ENCODE measurements at regions not wholly inside any gene's neighbourhood (a gene's known extent, or its start where the extent isn't known, plus 50 kb on each side); places are given as distances from the start of the nearest gene placed in this dataset.

- DNase-seq: no peak
Observed at GRCh38 chr5:82349652-82350051, 71.5 kb upstream of the RPS23 start.

- DNase-seq: no peak
Observed at GRCh38 chr5:82348784-82349425, 70.8 kb upstream of the RPS23 start.

GRCh38 chr5:82347201-82347865, 69.2 kb upstream of the RPS23 start:
- DNase-seq: peak; percentile 87

DNA sequence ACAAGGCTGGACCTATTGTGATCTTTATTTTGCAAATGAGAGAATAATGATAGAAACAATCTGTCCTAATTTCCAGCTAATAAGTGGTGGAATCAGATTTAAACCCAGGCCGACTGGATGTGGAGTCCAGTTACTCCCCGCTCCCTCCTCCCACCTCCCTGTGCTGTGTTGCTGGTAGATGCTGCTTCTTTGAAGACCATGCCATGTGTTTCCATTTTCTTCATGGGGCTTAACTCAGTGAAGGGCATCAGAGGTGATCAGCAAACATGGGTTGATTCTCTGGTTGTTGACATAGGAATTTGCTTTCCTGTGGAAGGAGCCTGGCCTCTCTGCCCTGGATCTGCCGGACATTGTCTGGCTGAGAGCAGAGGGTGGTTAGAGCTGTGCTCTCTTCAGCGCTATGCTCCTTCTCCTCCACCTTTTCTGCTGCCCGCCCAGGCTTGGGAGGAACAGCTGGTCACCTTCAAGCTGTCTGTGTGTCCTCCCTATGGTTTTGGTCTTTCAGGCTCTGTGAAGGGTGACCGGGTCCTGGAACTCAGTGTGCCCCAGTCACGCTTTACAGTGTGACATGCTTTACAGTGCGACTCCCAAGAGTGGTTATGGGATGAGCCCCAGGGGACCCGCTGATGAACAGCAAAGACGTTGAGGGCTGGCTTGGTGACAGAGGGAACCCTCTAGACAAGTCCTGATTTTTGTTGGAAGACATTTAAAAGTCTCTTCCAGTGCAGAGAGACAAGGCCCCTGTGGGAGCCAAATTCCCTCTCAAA, 68.4 kb upstream of the RPS23 start:
- DNase-seq: no peak

DNA sequence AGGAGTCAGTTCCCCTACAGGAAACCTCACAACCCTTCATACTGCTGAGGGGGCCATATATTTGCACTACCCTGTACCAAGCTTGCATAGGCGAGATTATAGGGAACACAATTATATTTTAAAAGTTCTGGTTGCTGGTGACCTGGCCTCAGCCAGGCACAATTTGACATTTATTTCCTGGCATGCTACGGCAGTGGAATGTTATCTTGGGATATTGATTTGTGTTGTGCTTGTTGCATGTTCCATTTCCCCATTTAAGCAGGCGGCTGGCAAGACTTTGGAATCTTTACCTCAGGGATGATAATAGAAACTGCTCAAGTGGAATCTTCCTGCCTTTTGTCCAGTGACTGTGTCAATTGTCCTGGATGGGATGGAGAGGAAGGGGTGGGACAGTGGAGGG, 67.0 kb upstream of the RPS23 start:
- no peak for DNase-seq

DNA sequence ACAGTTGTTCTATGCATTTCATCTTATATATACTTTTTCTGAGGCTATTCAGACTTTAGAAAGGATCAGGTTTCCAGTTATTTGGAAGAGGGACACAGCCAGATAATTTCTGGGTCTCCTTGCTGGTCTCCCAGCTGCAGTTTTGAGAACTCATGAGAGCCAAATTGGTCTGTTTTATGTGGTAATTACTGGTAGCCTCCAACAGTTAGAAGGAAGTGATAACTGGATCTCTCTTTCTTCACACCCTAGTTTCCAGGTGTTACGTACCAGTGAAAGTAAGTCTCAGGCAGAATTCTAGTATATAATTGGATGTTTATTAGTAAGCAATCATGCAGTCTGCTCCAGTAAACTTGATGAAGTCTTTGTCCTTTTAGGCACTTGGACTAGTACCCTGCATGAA, 63.2 kb upstream of the RPS23 start:
- no peak for DNase-seq

DNA sequence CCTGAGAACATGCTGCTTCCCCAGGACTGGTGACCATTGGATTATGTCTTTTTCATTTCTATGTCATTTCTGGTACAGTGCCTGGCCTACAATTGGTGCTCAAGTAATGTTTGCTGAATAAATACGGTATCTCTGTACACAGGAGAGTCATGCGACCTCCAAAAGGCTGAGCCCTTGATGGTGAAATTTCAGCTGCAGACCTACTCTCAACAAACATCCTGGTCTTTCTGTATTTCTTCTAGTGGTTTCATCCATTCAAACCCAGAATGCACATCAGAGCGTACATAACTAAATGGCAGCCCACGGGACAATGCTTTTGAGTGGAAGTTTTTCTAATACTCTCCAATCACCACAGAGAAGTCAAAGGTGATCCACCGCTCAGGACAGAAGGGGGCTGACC, 62.6 kb upstream of the RPS23 start:
- DNase-seq: no peak

DNA sequence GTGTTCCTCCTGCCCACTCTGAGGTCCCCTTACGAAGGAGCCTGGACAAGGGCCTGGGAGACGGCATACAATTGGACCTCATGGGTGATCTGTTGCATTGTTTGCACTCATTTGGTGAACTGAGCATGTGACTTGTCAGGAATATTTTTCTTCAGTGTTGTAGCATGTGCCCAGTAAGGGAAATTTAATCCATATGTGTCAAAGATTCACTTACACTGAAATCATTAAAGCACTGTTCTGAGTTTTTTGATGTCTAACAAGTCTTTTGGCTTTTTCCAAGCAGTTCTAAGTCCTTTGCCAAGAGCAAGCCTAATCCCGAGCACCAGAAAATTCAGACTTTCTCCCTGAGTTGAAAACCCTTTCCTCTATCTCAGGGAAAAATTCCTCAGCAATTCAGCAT, 61.6 kb upstream of the RPS23 start:
- DNase-seq: peak; percentile 35

- DNase-seq: no peak
Observed at GRCh38 chr5:82338771-82339373, 60.7 kb upstream of the RPS23 start.

DNA sequence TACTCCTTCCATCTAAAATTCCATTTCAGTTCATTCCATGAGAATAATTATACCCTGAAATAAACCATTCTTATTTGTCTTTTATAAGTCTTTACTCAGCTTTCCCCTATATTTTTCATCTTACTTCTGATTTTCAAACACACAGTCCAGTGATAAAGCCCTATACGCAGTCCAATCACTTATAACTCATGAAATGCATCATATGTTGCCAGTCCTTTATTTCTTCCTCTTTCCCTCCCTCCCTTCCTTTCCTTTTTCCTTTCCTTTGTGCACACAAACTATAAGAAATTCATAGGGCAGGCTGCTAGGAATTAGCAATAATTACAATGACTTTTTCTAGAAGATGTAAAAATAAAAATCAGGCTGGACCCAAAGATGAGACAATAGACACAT, 58.8 kb upstream of the RPS23 start:
- DNase-seq: no peak

- no peak for DNase-seq
Observed at GRCh38 chr5:82336226-82336958, 58.2 kb upstream of the RPS23 start.

GRCh38 chr5:82335806-82336205, 57.7 kb upstream of the RPS23 start:
- DNase-seq: peak; percentile 75

GRCh38 chr5:82334856-82335255, 56.7 kb upstream of the RPS23 start:
- DNase-seq: peak; percentile 97

DNA sequence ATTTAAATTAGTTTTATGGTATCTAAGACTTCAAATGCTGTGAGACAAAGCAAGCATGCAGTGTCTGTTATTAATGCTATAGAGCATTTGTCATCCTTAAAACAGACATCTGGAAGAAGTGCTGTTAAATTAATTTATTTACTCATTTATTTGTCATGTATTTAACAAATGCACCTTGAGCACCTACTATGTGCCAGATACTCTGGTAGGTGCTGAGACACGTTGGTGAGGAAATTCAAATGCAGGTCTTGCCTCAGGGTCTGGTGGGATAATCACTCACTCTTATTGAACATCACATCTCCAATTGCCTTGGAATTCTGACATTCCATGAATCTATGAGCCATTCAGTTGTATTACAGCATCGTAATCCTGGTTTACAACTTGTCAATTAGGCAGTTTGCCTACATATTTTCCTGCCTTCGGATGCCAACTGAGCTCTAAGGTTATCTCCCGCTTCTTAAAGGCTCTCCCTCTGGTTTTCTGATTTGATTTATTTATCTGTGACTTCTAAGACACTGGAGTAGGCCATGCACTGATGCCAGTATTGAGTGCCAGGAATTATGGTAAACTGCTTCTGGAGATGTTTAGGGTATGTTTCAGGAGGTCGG, 56.0 kb upstream of the RPS23 start:
- DNase-seq: peak; percentile 70

DNA sequence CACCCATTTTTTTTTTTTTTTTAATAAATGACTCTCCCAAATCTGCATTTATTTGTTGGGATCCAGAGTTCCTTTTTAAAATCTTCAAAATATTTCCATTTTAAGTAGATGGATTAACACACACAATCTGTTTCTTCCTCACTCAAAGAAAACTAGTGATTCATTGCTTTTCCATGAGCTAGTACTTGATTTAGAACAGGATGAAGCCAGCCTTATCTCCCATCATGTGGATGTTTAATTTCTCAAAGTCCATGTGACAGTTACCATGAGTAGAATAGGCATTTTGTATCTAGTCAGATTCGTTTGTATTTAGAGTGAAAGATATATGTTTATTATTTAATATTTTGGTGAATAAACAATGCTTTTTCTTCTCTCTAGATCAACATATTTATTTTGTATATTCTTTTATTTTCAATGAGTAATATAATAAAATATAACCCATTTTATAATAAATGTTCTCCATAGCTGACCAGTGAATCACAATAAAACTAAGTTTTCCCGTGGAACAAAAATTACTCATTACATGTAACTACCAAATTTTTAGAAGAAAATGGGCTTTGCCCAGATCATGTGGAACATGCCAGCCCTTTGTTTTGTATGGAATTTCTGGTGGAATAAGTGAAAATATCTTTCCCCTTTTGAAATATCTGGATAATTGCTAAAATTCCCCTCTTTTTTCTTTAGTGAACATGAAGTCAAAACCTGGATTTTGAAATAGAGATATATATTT, 54.9 kb upstream of the RPS23 start:
- DNase-seq: peak; percentile 54

GRCh38 chr5:82332064-82332855, 54.1 kb upstream of the RPS23 start:
- no peak for DNase-seq

DNA sequence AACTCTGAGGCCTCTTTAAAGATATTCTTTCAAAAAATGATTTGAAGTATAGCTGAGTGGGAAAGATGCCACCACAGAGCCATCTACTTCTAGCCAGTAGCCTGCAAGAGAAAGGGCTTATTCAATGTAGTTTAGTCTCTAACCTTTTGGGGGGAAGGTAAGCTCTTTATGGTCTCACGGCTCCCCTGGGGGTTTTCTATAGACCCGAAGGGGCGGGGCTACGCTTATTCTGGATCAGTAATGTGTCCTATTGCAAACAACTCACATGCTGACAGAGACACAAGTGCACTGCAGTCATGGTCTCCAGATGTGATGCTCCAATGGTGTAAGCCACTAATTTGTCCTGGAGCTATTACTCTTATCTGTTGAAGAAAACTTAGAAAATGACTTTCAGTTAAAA, 53.4 kb upstream of the RPS23 start:
- DNase-seq: no peak

- peak; percentile 57 for DNase-seq
Observed at GRCh38 chr5:82330530-82331270, 52.5 kb upstream of the RPS23 start.

DNA sequence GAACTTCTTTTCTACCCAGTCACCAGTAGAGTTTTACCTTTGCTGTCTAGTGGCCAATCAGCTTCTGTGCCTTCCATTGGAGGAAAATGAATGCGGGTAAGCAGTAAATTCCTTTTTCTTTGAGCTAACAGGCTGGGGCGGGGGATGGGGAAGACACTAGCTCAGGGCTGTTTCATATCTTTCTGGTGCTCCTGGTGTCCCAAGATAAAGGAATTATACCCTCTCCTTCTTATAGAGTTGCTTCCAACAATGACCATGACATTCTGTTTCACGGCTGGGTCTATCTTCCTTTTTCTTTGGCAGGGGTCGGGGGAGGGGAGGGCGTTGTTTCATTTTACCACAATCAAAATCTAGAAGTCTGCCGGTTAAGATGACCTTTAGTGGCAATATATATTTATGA, 51.2 kb upstream of the RPS23 start:
- DNase-seq: no peak
